Mammary epithelial cell (primary cell): ENCODE measurements at regions not wholly inside any gene's neighbourhood (a gene's known extent, or its start where the extent isn't known, plus 50 kb on each side); places are given as distances from the start of the nearest gene placed in this dataset.
"Not testable (repeated sequence)": the region's sequence is repeated elsewhere in the genome, so short reads cannot be mapped to it uniquely, and the experiment has no call there.

ENCODE experiments used
- CTCF ChIP-seq, 2 donors: IDR thresholded peaks in 1 of 2; conservative IDR thresholded peaks in 1 of 2; 2 replicates each; pipeline ENCODE4 v1.5.1; 2011 to 2012; ENCODE audit warnings: inconsistent platforms in 2 of 2, low read length in 2 of 2, mild to moderate bottlenecking in 2 of 2, control low read depth in 1 of 2, low read depth in 1 of 2; ENCODE audit not compliant: insufficient read depth in 1 of 2; ENCODE audit errors: extremely low read depth in 1 of 2
- EZH2 ChIP-seq: IDR thresholded peaks from 2 replicates; pipeline ENCODE4 v1.6.1; 2012; ENCODE audit warnings: low read length, inconsistent platforms, borderline replicate concordance

- not testable (repeated sequence) for TF ChIP-seq CTCF (conservative IDR thresholded peaks at IDR 0.05 in 1 of 2, IDR thresholded peaks at IDR 0.05 in 1 of 2; ENCODE audit: extremely low read depth in 1 of 2, insufficient read depth in 1 of 2, low read depth in 1 of 2, low read length in 2 of 2); EZH2
Observed at GRCh38 chr5:154536439-154536838, 58.4 kb upstream of the HAND1 start.
